ENCODE measurements at regions not wholly inside any gene's neighbourhood (a gene's known extent, or its start where the extent isn't known, plus 50 kb on each side); places are given as distances from the start of the nearest gene placed in this dataset.

DNA sequence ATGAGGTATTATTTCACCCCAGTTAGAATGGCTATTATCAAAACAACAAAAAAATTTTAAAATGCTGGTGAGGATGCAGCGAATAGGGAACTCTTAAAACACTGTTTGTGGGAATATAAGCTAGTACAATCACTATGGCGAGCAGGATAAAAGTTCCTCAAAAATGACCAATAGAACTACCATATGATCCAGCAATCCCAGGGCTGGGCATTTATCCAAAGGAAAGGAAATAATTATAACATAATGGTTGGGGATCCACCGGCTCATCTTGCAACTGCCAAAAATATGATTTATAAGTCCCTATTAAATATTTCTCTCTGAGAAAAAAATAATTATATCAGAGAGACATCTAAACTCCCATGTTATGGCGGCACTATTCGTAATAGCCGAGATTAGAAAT is 127.6 kb upstream of the MME start:
- TF ChIP-seq, protein P1, sequence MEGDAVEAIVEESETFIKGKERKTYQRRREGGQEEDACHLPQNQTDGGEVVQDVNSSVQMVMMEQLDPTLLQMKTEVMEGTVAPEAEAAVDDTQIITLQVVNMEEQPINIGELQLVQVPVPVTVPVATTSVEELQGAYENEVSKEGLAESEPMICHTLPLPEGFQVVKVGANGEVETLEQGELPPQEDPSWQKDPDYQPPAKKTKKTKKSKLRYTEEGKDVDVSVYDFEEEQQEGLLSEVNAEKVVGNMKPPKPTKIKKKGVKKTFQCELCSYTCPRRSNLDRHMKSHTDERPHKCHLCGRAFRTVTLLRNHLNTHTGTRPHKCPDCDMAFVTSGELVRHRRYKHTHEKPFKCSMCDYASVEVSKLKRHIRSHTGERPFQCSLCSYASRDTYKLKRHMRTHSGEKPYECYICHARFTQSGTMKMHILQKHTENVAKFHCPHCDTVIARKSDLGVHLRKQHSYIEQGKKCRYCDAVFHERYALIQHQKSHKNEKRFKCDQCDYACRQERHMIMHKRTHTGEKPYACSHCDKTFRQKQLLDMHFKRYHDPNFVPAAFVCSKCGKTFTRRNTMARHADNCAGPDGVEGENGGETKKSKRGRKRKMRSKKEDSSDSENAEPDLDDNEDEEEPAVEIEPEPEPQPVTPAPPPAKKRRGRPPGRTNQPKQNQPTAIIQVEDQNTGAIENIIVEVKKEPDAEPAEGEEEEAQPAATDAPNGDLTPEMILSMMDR (IDR thresholded peaks at IDR 0.05), result no peak
- TF ChIP-seq POLR2A (IDR thresholded peaks at IDR 0.05) (no peak), POLR2AphosphoS5 (IDR thresholded peaks at IDR 0.05) (no peak), EP300 (IDR thresholded peaks at IDR 0.05) (no peak)
